NCI-H1092 treated with DMSO at 0.1 percent for 48 hours (cell line): ENCODE measurements at regions not wholly inside any gene's neighbourhood (a gene's known extent, or its start where the extent isn't known, plus 50 kb on each side); places are given as distances from the start of the nearest gene placed in this dataset.
A peak's percentile ranks its signal among the peaks of the same experiment; 100 is the strongest.

Source experiments
- DNase-seq: peaks from one replicate; lab custom pipeline; 2025; lab: John Stamatoyannopoulos, UW

DNA sequence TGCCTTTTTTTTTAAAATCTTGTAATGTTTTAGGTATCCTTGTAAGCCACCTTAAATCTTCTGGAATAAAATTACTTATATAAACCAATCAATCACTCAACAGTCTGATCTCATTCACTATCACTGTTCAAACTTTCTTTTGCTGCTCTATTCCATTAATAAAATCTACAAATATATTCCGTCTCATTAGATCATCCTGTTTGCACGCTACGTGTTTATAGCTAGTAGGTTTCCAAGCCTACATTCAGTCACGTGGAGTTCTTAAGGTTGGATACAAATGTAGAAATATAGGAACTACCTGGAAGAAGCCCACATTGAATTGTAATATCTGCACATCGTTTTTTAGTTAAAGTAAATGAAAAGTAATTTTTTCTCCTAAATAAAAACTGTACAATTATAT, 274.8 kb upstream of the CNTN4 start:
- no peak for DNase-seq

DNA sequence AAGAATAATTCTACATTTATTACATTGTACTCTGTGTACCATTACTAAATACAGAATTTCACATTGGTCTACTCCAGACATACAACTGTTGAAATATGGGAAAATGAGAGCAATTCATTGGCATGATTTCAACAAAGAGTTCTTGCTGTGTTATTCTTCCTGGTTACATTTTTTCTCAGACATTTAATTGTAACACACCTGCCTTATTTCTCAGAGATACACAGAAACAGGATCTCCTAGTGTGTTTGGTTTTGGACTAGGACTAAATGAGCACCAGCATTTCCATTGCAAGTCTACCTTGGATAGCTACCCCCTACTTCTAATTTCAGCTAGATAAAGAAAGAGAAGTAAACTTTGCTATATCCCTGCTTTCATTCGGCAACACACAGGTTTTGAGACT, 274.3 kb upstream of the CNTN4 start:
- no peak for DNase-seq

DNA sequence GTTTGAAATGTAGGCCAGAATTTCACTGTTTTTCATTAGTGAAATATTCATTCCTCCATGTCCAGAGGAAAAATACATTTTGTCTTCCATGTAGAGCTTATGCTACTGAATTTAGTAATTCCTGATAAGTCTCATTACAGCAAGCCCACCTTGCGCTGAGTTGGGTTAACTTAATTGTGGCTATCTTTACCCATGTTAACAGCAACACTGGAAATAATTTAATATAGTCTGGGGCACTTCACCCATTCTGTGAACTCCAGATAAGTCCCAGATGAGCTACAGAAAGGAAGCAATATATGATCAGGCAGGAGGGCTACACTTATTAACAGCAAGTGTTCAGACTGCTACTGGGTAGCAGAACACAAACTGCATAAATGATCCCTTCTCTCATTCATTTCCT, 270.1 kb upstream of the CNTN4 start:
- no peak for DNase-seq

DNA sequence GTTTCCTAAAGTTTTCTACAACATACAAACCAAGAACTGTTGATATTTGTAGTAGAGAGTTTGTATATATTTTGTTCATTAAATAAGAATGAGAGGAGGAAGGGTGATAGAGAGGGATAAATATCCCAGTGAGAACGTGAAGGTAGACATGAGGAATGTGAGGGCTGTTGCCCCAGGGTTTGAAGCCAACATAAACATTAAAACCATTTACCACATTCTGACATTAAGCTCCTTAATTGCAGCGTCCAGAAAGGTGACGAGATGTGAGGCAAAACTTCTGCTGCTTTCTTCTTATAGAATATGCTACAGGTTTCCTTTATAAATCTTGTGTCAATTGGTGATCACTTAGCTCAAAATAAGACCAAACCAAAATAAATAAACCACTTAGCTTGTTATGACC, 267.8 kb upstream of the CNTN4 start:
- no peak for DNase-seq

DNA sequence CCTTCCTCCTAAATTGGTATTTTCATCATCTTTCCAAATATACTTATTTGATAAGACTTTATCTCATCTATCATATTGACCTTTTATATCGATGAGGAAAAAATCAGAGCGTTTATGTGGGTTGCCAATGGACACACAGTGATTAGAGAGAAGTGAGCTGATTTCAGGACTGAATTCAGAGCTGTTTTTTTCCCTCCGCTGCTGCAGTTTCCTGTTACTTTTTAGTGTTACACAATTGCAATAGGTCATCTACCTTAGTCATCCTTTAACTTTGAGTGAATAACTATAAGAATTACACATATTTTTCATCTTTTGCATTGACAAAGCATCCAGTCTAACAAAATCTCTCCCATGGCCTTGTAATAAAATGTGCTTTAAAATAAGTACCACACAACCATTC, 266.3 kb upstream of the CNTN4 start:
- DNase-seq, result no peak

DNA sequence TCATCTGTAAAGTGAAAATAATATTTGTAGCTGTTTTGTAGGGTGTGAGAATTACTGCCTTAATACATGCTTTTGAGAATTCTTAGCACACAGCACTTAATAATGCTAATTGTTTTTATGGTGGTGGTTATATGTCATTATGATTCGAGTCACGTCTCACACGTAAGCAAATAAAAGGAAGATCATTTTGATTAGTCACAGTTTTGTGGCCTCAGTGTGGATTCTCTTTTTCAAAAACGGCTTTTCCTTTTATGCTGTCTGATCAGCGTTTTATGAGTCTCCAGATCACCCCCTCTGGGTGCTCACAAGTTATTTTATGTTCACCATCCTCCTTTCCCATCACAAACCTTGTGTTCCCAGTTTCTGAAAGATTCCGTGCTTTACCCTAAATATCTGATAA, 255.6 kb upstream of the CNTN4 start:
- DNase-seq, result no peak

DNA sequence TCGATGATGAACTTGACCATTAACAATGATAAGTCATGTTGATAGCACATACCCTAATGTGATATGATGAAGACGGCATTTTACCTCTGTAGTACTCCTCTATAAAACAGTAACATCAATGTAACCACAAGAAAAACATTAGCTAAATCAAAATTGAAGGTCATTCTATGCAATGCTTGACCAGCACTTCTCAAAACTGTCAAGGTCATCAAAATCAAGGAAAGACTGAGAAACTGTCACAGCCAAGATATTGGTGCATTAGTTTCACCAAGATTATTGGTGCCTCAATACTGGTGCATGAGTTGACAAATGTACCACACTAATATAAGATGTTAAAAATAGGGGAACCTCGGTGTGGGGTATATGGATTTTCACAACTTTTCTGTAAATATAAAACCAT, 251.1 kb upstream of the CNTN4 start:
- DNase-seq, result no peak

DNA sequence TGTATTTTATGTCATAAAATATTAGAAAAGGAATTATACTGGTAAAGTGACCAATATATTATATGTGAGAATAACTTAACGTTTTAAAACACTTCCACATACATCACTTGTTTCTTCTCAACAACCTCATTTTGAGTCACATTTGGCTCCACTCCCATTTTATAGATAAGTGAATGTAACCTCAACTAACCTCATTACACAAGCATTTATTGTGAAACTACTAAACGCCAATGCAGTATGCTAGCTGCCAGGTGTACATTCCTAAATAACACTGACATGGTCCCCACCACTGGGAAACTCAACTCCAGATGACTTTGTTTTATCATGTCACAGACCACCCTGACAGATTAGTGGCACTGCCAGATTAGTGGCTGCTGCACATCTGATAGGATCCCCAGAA, 249.7 kb upstream of the CNTN4 start:
- no peak for DNase-seq

DNA sequence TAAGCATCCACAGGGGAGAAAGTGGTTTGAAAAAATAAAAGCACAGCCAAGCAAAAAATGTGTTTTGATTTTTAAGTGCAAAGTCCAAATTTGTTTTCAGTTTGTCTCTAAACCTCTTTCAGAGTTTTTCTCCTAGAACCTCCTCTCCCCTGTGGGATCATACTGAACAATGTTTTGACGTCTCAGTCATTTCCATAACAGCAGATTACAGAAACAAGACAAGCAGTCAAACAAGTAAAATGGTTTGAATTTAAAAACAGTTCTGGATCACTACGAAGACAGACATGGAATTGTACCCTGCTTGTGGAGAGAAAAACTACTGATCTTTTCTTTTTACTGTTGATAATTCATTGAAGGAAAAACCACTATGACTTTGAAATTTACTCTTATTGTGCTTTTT, 245.7 kb upstream of the CNTN4 start:
- DNase-seq, result no peak

DNA sequence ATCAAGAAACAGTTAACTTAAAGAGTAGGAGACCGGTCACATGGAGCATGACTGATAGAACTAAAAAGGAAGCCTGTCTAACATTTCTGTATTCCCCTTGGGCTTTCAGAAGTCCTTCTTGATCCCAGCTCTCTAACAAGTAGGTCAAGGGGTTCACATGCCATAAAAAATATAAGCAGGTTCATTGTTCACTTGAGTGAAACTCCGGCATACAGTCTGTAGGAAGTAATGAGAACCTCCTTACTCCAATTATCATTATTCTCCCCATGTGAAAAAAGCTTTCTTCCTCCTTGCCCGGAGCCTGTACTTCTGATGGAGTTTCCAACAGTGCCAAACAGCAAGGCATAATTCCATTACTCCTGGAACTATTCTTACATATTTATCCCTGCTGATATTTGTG, 242.8 kb upstream of the CNTN4 start:
- no peak for DNase-seq

DNA sequence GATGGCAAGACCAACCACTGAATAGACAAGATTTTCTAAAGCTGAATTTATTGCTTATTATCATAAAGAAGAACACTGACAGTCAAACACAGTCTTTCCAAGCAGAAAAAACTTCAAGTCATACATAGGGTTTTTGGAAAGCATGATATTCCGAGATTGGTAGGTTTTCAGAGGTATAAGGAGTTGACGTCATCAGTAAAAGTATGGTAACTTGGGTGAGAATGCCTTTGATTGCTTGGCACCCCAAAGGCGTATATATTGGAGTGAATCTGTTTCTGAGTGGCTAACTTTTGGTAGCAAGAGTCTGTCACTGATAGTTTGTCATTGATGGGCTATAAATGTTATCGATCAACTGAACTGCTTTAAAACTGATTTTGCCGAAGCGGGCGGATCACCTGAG, 227.9 kb upstream of the CNTN4 start:
- DNase-seq, result no peak

DNA sequence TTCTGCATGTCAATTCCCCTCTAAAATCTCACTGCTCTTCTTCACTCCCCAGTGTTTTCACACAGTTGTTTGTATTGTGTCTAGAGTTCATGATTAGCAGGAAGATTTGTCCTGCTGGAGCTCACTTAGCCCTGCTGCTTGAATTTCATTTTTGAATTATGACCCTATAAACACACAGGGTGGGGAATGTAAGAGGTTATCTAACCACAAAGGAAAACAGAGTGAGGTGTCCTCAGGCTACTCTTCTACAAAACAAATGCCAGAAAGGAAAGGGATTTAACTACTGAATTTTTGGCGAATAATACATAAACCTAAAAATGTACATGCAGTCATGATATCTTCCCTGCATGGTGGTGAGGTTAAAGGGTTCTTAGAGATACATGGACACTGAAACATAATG, 215.1 kb upstream of the CNTN4 start:
- peak; percentile 11 for DNase-seq

DNA sequence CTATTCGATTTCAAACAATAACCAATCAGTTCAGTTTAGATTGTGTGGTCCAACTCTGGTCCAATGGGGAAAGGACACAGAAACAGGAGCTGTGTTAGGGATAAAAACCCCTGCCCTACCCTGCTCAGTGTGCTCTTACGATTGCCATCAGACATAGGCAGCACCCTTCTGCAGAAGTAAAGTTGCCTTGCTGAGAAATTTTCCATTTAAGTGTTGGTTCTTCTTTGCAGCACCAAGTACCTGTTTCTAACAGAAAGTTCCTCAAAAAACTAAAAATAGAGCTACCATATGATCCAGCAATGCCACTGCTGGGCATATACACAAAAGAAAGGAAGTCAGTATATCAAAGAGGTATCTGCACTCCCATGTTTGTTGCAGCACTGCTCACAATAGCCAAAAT, 206.2 kb upstream of the CNTN4 start:
- DNase-seq, result no peak

DNA sequence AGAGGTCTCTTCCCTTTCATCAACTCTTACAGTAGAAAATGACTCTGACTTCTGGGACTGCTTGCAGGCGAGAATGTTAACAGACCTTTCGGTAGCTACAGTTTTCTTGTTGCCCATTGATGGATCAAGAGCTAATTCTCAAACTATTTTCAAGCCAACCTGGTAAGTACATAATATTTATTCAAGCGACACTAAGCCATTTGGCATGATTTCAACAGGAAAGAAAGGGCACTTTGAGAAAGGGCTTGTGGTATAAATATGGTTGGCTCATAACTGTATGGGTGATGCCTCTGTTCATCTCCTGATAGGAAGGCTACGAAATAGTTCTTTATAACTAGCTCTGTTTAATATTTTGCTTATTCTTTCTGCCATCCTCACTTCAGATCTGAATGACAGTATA, 196.2 kb upstream of the CNTN4 start:
- peak; percentile 53 for DNase-seq

DNA sequence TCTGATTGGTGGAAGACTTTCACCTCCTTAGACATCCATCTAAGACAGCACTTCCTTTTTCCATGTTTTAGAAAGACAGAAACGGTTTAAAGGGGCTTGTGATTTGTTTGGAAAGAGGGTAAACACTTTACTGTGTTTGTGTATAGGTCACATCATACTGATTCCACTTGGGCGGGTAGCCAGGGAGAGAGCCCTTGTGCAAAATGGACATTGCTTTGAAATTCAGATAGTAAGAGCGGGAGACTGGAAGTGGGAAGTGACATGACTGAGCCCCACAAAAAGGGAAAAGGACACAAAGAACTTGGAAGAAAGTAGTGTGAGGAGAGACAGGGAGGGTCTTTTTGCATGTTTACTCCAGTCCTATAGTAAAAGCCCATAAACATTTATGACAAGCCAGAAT, 195.6 kb upstream of the CNTN4 start:
- DNase-seq, result peak; percentile 17

DNA sequence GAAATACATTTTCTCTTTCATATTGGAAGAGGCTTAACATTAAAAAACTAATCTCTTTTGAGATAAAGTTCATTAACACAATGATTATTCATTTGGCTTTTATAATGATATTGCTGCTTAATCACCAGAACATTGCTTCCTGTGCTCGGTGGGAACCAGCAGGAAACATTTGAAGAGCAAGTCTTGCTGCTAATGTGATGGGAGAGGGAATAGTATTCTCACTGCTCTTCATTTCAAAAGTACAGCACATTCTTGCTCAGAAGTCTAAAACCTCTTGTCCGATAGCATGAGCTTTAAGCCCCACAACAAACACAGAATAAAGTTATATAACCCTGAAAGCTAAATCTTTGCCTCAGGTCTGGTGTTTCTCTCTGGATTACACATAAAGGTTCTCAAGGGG, 190.8 kb upstream of the CNTN4 start:
- DNase-seq, result no peak

DNA sequence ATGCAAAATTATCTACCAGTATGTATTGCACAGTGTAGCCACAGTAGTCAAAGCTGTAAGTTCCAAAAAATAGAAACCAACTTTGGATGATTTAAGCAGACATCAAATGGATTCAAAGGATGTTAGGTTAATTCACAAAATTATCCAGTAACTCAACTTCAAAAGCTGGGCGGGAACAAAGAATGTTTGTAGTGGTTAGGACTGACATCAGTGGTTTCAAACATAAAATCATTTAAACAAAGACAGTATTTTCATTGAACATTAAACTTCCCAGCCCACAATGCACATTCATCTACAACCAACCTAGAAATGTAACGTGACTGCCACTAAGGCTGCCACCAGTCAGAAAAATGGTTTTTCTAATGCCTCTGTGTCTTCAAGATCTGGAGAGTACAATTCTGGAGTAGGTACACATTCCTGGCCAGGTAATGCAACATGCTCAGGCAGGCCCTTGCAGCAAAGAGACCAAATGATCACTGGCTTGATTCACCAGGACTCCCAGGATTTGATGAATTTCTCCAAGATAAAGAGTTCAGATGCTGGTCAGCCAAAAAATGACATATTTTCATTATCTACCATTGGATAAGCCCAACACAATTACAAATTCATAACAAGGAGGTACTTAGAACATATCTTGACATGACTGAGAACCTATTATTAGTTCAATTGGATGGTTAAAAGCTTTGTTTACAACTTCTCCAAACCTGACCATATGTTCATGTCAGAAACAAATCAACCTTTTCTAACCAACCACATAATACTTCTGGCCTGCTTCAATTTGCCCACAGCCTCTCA, 189.8 kb upstream of the CNTN4 start:
- DNase-seq, result no peak

DNA sequence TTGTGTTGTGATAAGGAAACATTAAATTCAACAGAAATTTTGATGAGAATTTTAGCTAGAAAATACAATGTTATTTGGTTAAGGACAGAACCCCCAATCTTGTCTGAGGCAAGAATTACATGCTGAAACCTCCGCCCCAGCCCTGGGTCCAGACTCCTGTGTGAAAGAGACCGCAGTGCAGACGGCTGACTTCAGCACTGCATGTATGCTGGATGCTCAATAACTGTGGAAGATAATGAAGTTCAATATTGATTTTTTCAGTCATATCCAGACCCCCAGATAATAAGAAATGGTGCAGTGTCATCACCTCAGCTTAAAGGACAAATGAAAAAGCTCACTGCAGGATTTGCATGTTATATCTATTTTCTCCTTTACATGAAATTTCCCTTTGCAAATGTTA, 188.3 kb upstream of the CNTN4 start:
- DNase-seq, result no peak

DNA sequence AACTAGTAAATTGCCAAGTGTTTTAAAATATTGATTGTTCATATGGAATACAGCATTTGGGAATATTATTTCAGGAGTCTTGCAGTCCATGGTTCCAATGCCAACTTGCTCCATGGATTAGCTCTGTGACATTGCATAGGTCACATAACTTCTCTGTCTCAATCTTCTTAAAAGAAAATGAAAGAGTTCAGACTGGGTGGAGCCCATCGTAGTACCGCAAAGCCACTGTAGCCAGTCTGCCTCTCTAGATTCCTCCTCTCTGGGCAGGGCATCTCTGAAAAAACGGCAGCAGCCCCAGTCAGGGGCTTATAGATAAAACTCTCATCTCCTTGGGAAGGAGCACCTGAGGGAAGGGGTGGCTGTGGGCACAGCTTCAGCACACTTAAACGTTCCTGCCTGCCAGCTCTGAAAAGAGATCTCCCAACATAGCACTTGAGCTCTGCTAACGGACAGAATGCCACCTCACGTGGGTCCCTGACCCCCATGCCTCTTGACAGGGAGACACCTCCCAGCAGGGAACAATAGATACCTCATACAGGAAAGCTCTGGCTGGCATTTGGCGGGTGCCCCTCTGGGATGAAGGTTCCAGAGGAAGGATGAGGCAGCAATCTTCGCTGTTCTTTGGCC, 168.8 kb upstream of the CNTN4 start:
- DNase-seq, result no peak

DNA sequence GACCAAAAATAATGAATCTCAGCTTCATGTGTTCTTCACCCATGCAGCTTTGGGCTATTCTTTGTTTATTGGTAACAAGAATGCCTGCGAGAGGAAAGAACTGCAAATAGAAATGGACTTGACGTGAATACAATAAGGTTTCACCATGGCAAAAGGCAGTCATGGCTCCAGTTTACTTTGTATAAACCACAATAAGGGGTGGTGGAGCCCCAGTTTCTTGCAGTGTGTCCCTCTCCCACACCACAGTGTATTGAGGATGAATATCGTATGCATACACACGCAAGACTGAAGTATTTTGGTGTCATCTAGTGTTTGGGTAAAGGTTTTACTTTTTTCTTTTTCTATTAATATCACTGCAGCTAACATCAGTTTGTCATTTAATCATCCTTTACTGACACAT, 159.7 kb upstream of the CNTN4 start:
- DNase-seq, result no peak

DNA sequence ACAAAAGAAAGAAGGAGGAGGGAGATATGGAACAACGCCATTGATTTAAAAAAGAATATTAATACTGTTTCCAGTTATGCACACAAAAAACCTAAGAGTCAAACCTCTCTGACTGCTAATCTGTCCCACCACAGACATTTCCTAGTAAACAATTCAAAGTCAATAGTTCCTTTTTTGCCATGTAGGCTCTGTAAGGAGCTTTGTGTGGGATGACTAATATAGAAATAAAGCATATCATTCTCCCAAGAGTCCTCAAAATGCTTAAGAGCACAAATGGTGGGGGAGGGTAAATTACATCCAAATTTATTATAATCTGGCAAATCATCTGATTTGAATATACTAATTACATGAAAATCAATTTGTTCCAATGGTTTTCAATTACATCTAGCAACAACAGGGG, 155.9 kb upstream of the CNTN4 start:
- no peak for DNase-seq

DNA sequence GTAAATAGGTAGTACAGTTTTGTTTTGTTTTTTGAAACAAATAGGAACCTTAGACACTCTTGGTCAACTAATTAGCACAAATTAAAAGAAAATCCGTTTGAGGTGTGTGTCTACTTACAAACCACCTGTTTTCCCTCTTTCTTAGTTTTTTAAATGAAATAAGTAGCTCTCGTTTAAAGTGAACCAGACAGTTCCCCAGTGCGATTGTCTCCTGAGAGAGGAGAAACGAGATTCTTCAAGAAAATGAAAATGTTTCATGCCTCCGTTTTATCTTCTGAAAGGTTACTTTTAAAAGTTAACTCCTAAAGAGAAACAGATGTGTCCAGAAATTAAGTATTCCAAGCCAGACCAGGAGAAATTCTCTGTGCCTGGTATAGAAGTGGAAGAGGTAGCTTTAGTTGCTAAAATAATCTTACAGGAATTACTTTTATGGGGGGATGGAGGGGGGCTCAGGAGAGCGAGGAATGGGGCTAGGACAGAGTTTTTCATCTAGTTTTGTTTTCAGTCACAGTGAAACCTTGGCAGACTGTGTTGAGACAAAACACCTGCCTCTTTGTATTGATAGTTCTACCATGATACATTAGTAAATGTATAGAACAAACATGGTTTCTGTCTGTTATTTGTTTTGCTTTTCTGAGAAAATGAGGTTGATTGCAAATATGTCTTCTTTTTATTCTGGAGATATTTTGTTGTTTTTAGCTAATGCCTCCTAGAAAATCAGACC, 155.1 kb upstream of the CNTN4 start:
- no peak for DNase-seq

DNA sequence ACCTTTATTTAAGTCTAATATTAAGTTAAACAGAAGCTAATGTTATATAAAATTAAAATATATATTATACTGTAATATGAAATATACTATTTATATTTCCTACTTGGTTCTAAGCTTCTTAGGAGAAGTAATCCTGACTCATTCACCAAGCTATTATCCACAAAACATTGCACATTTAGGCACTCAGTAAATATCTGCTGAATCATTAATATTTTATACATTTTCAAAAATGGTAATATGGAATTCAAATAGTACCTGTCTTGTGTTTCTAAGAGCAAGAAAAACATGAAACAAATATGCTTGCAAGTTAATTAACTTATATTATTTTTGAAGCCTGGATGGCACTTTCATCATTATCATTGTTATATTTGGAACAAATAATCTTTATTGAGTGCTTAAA, 153.0 kb upstream of the CNTN4 start:
- DNase-seq, result no peak
